ENCODE measurements at regions not wholly inside any gene's neighbourhood (a gene's known extent, or its start where the extent isn't known, plus 50 kb on each side); places are given as distances from the start of the nearest gene placed in this dataset.

DNA sequence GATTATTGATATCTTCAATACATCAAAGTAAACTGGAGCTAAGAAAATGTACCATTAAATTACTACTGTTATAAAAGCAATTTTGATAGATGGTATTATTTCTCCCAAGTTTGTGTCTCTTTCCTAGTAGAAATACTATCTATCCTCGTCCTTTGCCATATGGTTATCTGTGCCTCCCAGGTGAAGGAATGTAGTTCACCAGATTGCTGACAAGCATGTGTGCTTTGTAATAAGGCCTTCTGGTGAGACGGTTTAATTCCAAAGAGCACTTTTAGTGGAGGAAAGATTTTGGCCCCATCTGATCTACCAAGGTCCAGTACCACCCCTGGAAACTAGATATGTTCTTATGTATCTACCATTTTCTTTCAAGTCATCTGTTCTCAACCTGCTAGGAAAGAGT, 243.6 kb downstream of the DLEU7 start:
- TF ChIP-seq, protein P1, sequence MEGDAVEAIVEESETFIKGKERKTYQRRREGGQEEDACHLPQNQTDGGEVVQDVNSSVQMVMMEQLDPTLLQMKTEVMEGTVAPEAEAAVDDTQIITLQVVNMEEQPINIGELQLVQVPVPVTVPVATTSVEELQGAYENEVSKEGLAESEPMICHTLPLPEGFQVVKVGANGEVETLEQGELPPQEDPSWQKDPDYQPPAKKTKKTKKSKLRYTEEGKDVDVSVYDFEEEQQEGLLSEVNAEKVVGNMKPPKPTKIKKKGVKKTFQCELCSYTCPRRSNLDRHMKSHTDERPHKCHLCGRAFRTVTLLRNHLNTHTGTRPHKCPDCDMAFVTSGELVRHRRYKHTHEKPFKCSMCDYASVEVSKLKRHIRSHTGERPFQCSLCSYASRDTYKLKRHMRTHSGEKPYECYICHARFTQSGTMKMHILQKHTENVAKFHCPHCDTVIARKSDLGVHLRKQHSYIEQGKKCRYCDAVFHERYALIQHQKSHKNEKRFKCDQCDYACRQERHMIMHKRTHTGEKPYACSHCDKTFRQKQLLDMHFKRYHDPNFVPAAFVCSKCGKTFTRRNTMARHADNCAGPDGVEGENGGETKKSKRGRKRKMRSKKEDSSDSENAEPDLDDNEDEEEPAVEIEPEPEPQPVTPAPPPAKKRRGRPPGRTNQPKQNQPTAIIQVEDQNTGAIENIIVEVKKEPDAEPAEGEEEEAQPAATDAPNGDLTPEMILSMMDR (IDR thresholded peaks at IDR 0.05), result no peak
- intact Hi-C loops (cut with DNase I), result no loop called here
- no peaks in the 10 kb centered on the region for H3K4me1 ChIP-seq
- no peaks in the 10 kb centered on the region for H3K9me3 ChIP-seq
- no peak overlapping the region for H3K27ac ChIP-seq
- ATAC-seq (no peak), DNase-seq (no peak)
- no peak overlapping the region for H3K4me3 ChIP-seq
- no peaks in the 10 kb centered on the region for H3K36me3 ChIP-seq
- H3K27me3 ChIP-seq, result no peaks in the 10 kb centered on the region

DNA sequence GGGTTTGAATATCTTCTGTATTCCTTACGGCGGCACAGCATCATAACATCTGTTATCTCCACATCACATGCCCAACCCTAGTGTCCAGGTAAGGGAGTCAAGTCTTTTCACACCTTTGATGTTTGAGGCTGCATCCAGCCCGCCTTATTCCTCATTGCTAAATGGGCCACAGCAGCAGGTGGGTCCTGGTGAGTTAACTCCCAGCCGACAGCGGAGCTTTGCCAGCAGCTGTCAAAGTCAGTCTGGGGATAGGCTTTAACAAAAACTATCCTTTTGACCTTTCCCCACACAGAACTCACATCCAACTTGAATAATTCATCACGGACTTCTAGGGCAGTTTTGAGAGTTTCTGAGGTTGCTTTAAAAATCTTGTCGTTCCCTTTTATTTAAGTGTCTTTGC, 235.1 kb downstream of the DLEU7 start:
- TF ChIP-seq, protein P1 (IDR thresholded peaks at IDR 0.05), result no peak
- H3K36me3 ChIP-seq, result no peaks in the 10 kb centered on the region
- H3K4me3 ChIP-seq, result no peak overlapping the region
- no peak for DNase-seq
- intact Hi-C loops (cut with DNase I), result no loop called here
- no peak for ATAC-seq
- no peaks in the 10 kb centered on the region for H3K27me3 ChIP-seq
- H3K27ac ChIP-seq, result no peak overlapping the region
- no peaks in the 10 kb centered on the region for H3K4me1 ChIP-seq
- no peaks in the 10 kb centered on the region for H3K9me3 ChIP-seq

- no peaks in the 10 kb centered on the region for H3K9me3 ChIP-seq
- H3K27ac ChIP-seq, result no peak overlapping the region
- TF ChIP-seq, protein P1 (IDR thresholded peaks at IDR 0.05), result no peak
- H3K4me3 ChIP-seq, result no peak overlapping the region
- DNase-seq (no peak), ATAC-seq (no peak)
- intact Hi-C loops (cut with DNase I), result no loop called here
- H3K36me3 ChIP-seq, result no peaks in the 10 kb centered on the region
- no peaks in the 10 kb centered on the region for H3K27me3 ChIP-seq
- H3K4me1 ChIP-seq, result no peaks in the 10 kb centered on the region
Observed at GRCh38 chr13:50609011-50609410, 234.5 kb downstream of the DLEU7 start.

GRCh38 chr13:50610238-50610637, 233.3 kb downstream of the DLEU7 start:
- Histone ChIP-seq H3K4me1 (no peaks in the 10 kb centered on the region), H3K36me3 (no peaks in the 10 kb centered on the region), H3K4me3 (no peak overlapping the region), H3K27ac (no peak overlapping the region), H3K27me3 (no peaks in the 10 kb centered on the region), H3K9me3 (no peaks in the 10 kb centered on the region)
- TF ChIP-seq, protein P1 (IDR thresholded peaks at IDR 0.05), result no peak
- ATAC-seq (no peak), DNase-seq (no peak)
- intact Hi-C loops (cut with DNase I), result no loop called here

GRCh38 chr13:50611117-50611781, 232.2 kb downstream of the DLEU7 start:
- intact Hi-C loops (cut with DNase I), result no loop called here
- no peak overlapping the region for H3K27ac ChIP-seq
- H3K4me1 ChIP-seq, result no peaks in the 10 kb centered on the region
- TF ChIP-seq, protein P1 (IDR thresholded peaks at IDR 0.05), result no peak
- DNase-seq (no peak), ATAC-seq (no peak)
- H3K27me3 ChIP-seq, result no peaks in the 10 kb centered on the region
- no peaks in the 10 kb centered on the region for H3K9me3 ChIP-seq
- H3K36me3 ChIP-seq, result no peaks in the 10 kb centered on the region
- H3K4me3 ChIP-seq, result no peak overlapping the region

Data from left lung (tissue), 4 donors.